ENCODE measurements at regions not wholly inside any gene's neighbourhood (a gene's known extent, or its start where the extent isn't known, plus 50 kb on each side); places are given as distances from the start of the nearest gene placed in this dataset.

- TF ChIP-seq CTCF (IDR thresholded peaks at IDR 0.05 in 8 of 11, conservative IDR thresholded peaks at IDR 0.05 in 3 of 11) (no peak), POLR2AphosphoS5 (IDR thresholded peaks at IDR 0.05) (no peak), POLR2A (IDR thresholded peaks at IDR 0.05) (no peak)
Measured at GRCh38 chr1:57747818-57748217, 324.0 kb upstream of the DAB1 start.

Data from spleen (tissue), 7 donors.